ENCODE measurements at regions not wholly inside any gene's neighbourhood (a gene's known extent, or its start where the extent isn't known, plus 50 kb on each side); places are given as distances from the start of the nearest gene placed in this dataset.
"Not testable (repeated sequence)": the region's sequence is repeated elsewhere in the genome, so short reads cannot be mapped to it uniquely, and the experiment has no call there.

- TF ChIP-seq, protein P1, sequence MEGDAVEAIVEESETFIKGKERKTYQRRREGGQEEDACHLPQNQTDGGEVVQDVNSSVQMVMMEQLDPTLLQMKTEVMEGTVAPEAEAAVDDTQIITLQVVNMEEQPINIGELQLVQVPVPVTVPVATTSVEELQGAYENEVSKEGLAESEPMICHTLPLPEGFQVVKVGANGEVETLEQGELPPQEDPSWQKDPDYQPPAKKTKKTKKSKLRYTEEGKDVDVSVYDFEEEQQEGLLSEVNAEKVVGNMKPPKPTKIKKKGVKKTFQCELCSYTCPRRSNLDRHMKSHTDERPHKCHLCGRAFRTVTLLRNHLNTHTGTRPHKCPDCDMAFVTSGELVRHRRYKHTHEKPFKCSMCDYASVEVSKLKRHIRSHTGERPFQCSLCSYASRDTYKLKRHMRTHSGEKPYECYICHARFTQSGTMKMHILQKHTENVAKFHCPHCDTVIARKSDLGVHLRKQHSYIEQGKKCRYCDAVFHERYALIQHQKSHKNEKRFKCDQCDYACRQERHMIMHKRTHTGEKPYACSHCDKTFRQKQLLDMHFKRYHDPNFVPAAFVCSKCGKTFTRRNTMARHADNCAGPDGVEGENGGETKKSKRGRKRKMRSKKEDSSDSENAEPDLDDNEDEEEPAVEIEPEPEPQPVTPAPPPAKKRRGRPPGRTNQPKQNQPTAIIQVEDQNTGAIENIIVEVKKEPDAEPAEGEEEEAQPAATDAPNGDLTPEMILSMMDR (IDR thresholded peaks at IDR 0.05; ENCODE audit: insufficient read depth, low read depth, low read length): no peak
- H3K4me3 ChIP-seq (ENCODE audit: low read depth, low read length): no peak overlapping the region
- DNase-seq (ENCODE audit: low read depth): no peak
These were observed 110.6 kb downstream of the METRNL start for GRCh38 chr17:83190004-83190385.

DNA sequence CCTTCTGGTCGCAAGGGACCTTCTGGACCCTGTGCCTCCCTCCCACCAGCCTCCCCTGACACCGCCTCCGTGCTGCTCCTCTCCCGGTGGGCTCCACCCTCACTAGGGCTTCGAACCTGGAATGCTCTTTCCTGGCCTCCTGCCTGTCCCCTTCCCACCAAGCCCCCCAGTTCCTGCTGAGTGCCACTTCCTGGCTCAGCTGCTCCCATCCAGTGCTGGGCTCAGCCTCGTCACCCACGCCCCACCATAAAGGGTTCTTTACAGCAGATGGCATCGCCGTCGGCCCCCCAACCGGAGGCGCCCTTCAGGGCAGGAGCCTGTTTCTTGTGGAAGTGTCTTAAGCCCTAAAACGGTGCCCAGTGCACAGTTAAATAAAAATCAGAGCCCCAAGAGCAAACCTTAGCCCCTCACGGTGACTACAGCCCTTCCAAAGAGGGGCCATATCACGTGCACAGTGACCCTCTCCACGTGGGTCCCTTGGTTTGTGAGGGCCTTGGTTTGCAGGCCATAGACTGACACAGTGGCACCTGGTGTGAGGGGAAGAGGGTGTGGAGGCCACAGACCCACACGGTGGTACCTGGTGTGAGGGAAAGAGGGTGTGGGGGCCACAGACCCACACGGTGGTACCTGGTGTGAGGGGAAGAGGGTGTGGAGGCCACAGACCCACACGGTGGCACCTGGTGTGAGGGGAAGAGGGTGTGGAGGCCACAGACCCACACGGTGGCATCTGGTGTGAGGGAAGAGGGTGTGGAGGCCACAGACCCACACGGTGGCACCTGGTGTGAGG lies 111.4 kb downstream of the METRNL start:
- TF ChIP-seq, protein P1 (IDR thresholded peaks at IDR 0.05; ENCODE audit: insufficient read depth, low read depth, low read length): no peak
- no peak overlapping the region for H3K4me3 ChIP-seq (ENCODE audit: low read depth, low read length)
- DNase-seq (ENCODE audit: low read depth): no peak

GRCh38 chr17:83191388-83192160 lies 112.2 kb downstream of the METRNL start:
- no peak for DNase-seq (ENCODE audit: low read depth)
- no peak overlapping the region for H3K4me3 ChIP-seq (ENCODE audit: low read depth, low read length)
- TF ChIP-seq, protein P1 (IDR thresholded peaks at IDR 0.05; ENCODE audit: insufficient read depth, low read depth, low read length): no peak

DNA sequence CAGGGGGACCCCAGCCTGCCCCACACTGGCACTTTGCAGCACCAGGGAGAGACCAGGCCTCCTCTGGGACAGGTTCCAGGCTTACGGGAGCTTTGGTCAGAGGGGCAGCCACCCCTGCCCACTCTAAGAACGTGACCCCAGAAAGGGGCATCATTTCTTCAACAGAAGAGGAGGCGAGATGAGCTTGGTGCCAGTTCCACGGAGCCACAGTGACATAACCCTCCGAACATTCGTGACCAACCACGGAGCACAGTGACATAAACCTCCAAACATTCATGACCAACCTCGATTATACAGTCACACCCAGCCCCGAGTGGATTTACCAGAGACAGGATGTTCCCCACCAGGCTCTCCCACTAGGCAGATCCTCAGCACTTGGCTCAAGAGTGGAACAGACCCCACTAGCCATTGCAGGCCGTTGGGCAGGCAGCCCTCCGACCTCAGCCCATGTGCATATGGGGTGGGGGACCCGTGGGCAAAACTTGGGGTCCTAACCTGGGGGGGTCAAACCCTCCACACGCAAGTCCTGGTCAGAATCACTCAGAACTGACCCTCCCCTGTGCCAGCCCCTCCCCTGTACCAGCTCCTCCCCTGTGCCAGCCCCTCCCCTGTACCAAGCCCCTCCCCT lies 112.9 kb downstream of the METRNL start:
- TF ChIP-seq, protein P1 (IDR thresholded peaks at IDR 0.05; ENCODE audit: insufficient read depth, low read depth, low read length): no peak
- H3K4me3 ChIP-seq (ENCODE audit: low read depth, low read length): no peak overlapping the region
- no peak for DNase-seq (ENCODE audit: low read depth)

- peak; percentile 42 for DNase-seq (ENCODE audit: low read depth)
- H3K4me3 ChIP-seq (ENCODE audit: low read depth, low read length): not testable (repeated sequence)
These were observed 113.5 kb downstream of the METRNL start for GRCh38 chr17:83192789-83193335.

GRCh38 chr17:83193336-83194185 lies 114.2 kb downstream of the METRNL start:
- TF ChIP-seq, protein P1 (IDR thresholded peaks at IDR 0.05; ENCODE audit: insufficient read depth, low read depth, low read length): no peak
- no peak overlapping the region for H3K4me3 ChIP-seq (ENCODE audit: low read depth, low read length)
- DNase-seq (ENCODE audit: low read depth): peak; percentile 30
